ENCODE measurements at regions not wholly inside any gene's neighbourhood (a gene's known extent, or its start where the extent isn't known, plus 50 kb on each side); places are given as distances from the start of the nearest gene placed in this dataset.

GRCh38 chr4:157574606-157575005, 354.1 kb downstream of the GRIA2 start:
- in situ Hi-C loops (cut with MboI; ENCODE audit: low sequenced_read_pairs) = no loop called here

GRCh38 chr4:157572951-157573350, 352.4 kb downstream of the GRIA2 start:
- in situ Hi-C loops (cut with MboI; ENCODE audit: low sequenced_read_pairs) = no loop called here

DNA sequence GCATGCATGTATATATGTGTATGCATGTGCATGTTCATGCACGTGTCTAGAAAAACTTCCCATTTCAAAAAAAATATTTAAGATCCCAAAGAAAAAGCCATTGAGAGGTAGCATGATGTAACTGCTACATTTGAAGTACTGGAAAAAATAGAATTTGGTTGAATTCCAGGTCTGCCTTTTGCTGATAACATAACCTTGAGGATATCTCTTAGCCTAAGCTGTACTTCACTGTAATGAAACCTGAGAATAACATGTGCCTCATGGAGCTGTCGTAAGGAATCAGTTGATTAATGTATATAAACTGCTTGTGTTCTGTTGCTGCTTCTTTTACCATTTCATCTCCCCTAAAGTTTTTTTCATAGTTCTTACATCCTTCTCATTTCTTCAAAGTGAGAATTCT, 351.8 kb downstream of the GRIA2 start:
- in situ Hi-C loops (cut with MboI; ENCODE audit: low sequenced_read_pairs) = no loop called here

- in situ Hi-C loops (cut with MboI; ENCODE audit: low sequenced_read_pairs) = no loop called here
These were observed 344.2 kb downstream of the GRIA2 start for GRCh38 chr4:157564771-157565170.

DNA sequence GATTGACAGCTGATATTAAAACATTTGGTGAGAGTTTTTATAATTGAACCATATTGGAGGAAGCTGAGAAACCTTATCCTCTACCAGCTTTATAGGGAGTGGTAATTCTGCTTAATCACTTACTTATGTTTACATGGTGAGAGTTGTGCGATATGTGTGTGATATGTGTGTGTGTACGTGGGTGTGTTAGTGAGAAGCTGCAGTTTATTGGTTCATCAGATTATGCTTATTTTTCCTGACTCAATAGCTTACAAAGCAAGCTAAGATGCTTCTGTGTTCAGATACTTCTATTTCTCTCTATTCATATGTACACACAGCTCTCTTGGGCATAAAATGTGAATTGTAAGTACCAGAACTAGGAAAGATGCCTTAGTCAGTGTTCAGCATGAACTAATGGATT, 343.7 kb downstream of the GRIA2 start:
- in situ Hi-C loops (cut with MboI; ENCODE audit: low sequenced_read_pairs) = no loop called here

- in situ Hi-C loops (cut with MboI; ENCODE audit: low sequenced_read_pairs) = no loop called here
These were observed 337.5 kb downstream of the GRIA2 start for GRCh38 chr4:157558016-157558415.

DNA sequence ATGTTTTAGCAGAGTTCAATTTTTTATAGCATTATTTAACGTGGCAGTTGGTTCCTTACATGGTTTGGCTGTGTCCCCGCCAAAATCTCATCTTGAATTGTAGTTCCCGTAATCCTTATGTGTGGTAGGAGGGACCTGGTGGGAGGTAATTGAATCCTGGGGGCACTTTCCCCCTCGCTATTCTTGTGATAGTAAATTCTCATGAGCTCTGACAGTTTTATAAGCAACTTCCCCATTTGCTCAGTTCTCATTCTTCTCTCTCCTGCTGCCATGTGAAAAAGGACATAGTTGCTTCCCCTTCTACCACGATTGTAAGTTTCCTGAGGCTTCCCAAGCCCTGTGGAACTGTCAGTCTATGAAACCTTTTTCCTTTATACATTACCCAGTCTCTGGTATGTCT, 329.5 kb downstream of the GRIA2 start:
- in situ Hi-C loops (cut with MboI; ENCODE audit: low sequenced_read_pairs) = no loop called here

DNA sequence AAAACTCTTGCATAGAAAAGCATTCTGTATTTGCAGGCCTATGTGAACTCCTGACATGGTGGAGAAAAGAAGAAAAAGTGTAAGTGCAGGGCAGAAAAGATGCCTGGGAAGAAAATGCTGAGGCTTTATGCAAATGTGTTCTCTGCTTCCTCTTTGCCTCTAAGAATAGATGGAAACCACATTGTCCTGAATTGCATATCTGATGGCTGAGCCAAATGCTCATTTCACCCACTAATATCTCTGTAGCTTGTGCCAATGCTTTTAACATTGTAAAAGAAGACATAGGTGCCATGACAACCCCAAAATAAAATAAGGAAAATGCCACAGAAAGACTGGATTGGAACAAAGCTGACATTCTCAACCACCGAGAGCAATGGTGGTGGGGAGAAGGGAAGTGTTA, 307.4 kb downstream of the GRIA2 start:
- in situ Hi-C loops (cut with MboI; ENCODE audit: low sequenced_read_pairs) = no loop called here

DNA sequence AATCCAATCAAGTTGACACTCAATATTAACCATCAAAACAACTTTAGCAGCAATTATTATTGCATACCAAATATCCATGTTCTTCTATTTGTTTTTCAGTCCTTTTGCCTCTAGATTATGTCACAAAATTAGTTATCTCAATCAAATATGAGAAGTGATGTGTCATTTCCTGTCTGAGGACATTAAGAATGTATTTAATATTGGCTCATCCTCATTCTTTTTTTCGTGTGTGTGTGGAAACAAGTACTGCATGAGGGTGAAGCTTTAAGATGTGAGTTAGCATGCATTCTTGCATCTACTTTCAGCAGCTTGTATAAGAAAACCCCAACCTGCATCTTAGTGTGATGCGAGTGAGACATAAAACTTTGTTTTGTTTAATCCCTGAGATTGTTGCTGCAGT, 301.4 kb downstream of the GRIA2 start:
- in situ Hi-C loops (cut with MboI; ENCODE audit: low sequenced_read_pairs) = no loop called here

DNA sequence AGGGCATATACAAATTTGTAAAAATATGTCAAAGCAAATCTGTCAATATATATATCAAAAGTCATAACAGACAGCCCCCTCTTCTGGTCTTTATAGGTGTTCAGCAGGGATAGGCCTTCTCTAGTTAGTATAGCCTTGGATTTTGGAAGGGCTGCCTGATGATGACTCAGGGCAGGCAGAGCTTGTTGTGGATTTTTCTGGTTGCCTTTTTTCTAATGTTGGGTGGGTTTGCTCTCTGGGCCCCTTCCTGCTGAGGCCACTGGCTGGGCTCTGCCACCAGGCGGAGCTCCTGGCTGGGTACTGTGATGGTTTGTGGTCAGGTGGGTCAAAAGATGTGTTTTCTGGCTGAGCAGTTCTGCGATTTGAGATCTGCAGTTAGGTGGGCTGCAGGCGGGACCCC, 294.2 kb downstream of the GRIA2 start:
- in situ Hi-C loops (cut with MboI; ENCODE audit: low sequenced_read_pairs) = no loop called here

- in situ Hi-C loops (cut with MboI; ENCODE audit: low sequenced_read_pairs) = no loop called here
These were observed 288.8 kb downstream of the GRIA2 start for GRCh38 chr4:157509341-157509740.

GRCh38 chr4:157502656-157503055, 282.1 kb downstream of the GRIA2 start:
- in situ Hi-C loops (cut with MboI; ENCODE audit: low sequenced_read_pairs) = no loop called here

GRCh38 chr4:157459785-157460184, 239.3 kb downstream of the GRIA2 start:
- in situ Hi-C loops (cut with MboI; ENCODE audit: low sequenced_read_pairs) = no loop called here

DNA sequence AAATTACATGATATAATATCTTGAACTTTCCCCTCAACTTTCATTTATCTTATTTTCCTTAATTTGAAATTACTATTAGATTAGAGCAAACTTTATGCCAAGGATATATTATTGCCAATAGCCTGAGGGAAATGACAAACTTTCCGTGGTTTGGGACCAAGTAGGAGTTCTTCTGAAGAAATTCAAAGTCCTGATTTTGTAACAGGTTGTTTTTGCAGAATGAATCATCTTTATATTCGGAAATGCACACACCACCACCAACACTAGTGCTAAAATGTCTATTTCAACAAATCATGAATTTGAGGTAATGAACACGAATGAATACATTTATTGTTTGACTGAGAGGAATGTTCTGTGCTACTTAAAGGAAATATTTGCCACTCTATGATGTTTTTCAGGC, 226.7 kb downstream of the GRIA2 start:
- in situ Hi-C loops (cut with MboI; ENCODE audit: low sequenced_read_pairs) = no loop called here

DNA sequence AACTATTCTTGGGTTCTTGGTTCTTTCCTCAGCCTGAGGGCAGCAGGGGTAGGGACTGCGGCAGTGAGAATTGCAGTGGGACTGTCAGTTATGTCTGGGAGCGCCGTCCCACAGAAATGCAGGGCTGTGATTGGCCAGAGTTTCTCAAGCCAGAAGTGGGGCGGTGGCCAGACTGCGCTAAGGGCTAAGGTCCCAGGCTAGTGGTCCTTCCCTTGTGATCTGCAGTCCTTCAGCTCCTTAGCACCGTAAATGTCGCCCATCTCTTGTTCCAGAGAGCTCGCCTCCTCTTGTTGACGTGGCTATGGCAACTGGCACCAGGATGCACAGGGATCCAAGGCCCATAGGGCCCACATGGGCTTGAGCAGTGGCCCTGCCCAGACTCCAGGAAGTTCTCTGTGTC, 223.5 kb downstream of the GRIA2 start:
- in situ Hi-C loops (cut with MboI; ENCODE audit: low sequenced_read_pairs) = no loop called here

- in situ Hi-C loops (cut with MboI; ENCODE audit: low sequenced_read_pairs) = no loop called here
These were observed 223.0 kb downstream of the GRIA2 start for GRCh38 chr4:157443537-157443936.

- in situ Hi-C loops (cut with MboI; ENCODE audit: low sequenced_read_pairs) = no loop called here
These were observed 205.4 kb downstream of the GRIA2 start for GRCh38 chr4:157425897-157426296.

GRCh38 chr4:157423526-157424020, 203.0 kb downstream of the GRIA2 start:
- in situ Hi-C loops (cut with MboI; ENCODE audit: low sequenced_read_pairs) = no loop called here

GRCh38 chr4:157421365-157421764, 200.8 kb downstream of the GRIA2 start:
- in situ Hi-C loops (cut with MboI; ENCODE audit: low sequenced_read_pairs) = no loop called here
